NB4 (cell line): ENCODE measurements at regions not wholly inside any gene's neighbourhood (a gene's known extent, or its start where the extent isn't known, plus 50 kb on each side); places are given as distances from the start of the nearest gene placed in this dataset.

Experiments used
- DNase-seq: peaks from one replicate; pipeline ENCODE4 v3.0.0; 2010; ENCODE audit warnings: low read depth
- H3K4me3 ChIP-seq: one replicate; pipeline ENCODE4 v1.5.1; 2011; ENCODE audit warnings: mild to moderate bottlenecking, low read depth, low read length, moderate library complexity
- CTCF ChIP-seq: IDR thresholded peaks from one replicate; pipeline ENCODE4 v1.5.1; 2012; ENCODE audit warnings: low read depth, low read length
- MAX ChIP-seq: IDR thresholded peaks from 2 replicates; pipeline ENCODE4 v1.6.1; 2011; ENCODE audit warnings: low read depth, low read length
- MYC ChIP-seq: IDR thresholded peaks from 2 replicates; pipeline ENCODE4 v1.6.1; 2011; ENCODE audit warnings: low read depth, low read length
- POLR2A ChIP-seq: IDR thresholded peaks from 2 replicates; pipeline ENCODE4 v1.6.1; 2011; ENCODE audit warnings: mild to moderate bottlenecking; ENCODE audit not compliant: insufficient read length; ENCODE audit errors: extremely low read depth

- DNase-seq, result no peak
- TF ChIP-seq CTCF (no peak), POLR2A (no peak), MAX (no peak), MYC (no peak)
- H3K4me3 ChIP-seq, result no peak overlapping the region
These were observed 1699.6 kb downstream of the KCNT2 start for GRCh38 chr1:194908643-194909042.

GRCh38 chr1:194903524-194903923 is 1704.7 kb downstream of the KCNT2 start:
- DNase-seq, result peak; percentile 14
- no peak overlapping the region for H3K4me3 ChIP-seq
- TF ChIP-seq MYC (no peak), CTCF (no peak), POLR2A (no peak), MAX (no peak)

- TF ChIP-seq CTCF (no peak), POLR2A (no peak), MYC (no peak), MAX (no peak)
- no peak overlapping the region for H3K4me3 ChIP-seq
- peak; percentile 3 for DNase-seq
These were observed 1702.9 kb upstream of the B3GALT2 start for GRCh38 chr1:194889310-194889709.

GRCh38 chr1:194870860-194871259 is 1684.4 kb upstream of the B3GALT2 start:
- peak; percentile 7 for DNase-seq
- H3K4me3 ChIP-seq, result no peak overlapping the region
- TF ChIP-seq CTCF (no peak), MYC (no peak), POLR2A (no peak), MAX (no peak)

- TF ChIP-seq POLR2A, result no peak
- no peak for TF ChIP-seq MYC
- TF ChIP-seq CTCF, result no peak
- DNase-seq, result no peak
- no peak overlapping the region for H3K4me3 ChIP-seq
These were observed 1679.7 kb upstream of the B3GALT2 start for GRCh38 chr1:194866153-194866552.

GRCh38 chr1:194865383-194865782 is 1679.0 kb upstream of the B3GALT2 start:
- no peak for DNase-seq
- no peak overlapping the region for H3K4me3 ChIP-seq
- TF ChIP-seq POLR2A, result no peak
- TF ChIP-seq MAX, result no peak
